ENCODE measurements at regions not wholly inside any gene's neighbourhood (a gene's known extent, or its start where the extent isn't known, plus 50 kb on each side); places are given as distances from the start of the nearest gene placed in this dataset.

GRCh38 chr5:24385617-24386016 lies 259.2 kb downstream of the CDH10 start:
- Histone ChIP-seq H3K4me2 (ENCODE audit: control insufficient read depth, insufficient read depth) (no peak overlapping the region), H2AFZ (ENCODE audit: control insufficient read depth, low read depth, low read length) (no peak overlapping the region), H3K4me3 (no peak overlapping the region), H3K4me1 (ENCODE audit: control insufficient read depth, insufficient read depth, low read length) (no peaks in the 10 kb centered on the region), H4K20me1 (ENCODE audit: control insufficient read depth, insufficient read depth) (no peaks in the 10 kb centered on the region), H3K79me2 (ENCODE audit: control insufficient read depth, insufficient read depth, low read length) (no peaks in the 10 kb centered on the region), H3K27ac (ENCODE audit: control insufficient read depth, insufficient read depth) (no peak overlapping the region), H3K27me3 (replicated peaks in 1 of 2; ENCODE audit: control insufficient read depth in 2 of 2, insufficient read depth in 2 of 2, low read length in 1 of 2) (no peaks in the 10 kb centered on the region), H3K9ac (ENCODE audit: control insufficient read depth, insufficient read depth, low read length) (no peak overlapping the region), H3K9me3 (replicated peaks; ENCODE audit: control insufficient read depth, insufficient read depth, low read length) (no peaks in the 10 kb centered on the region), H3K36me3 (ENCODE audit: control insufficient read depth in 2 of 2, insufficient read depth in 2 of 2, low read length in 1 of 2) (no peaks in the 10 kb centered on the region)
- FAIRE-seq (no peak), ATAC-seq (no peak), DNase-seq (ENCODE audit: low read depth, low spot score) (no peak)
- no TSS peak for BruUV-seq (replicated peaks)
- 100% methylated on average over 1 of the region's 1 CpG for WGBS (ENCODE audit: insufficient coverage, insufficient replicate concordance, low lambda C conversion rate, missing lambda C conversion rate)
- CTCF ChIA-PET: no interaction called here
- POLR2A ChIA-PET: no interaction called here
- intact Hi-C loops (cut with micrococcal nuclease; ENCODE audit: unreplicated experiment) (no loop called here), in situ Hi-C loops (cut with MboI) (no loop called here)
- no peak for TF ChIP-seq BMI1 (IDR thresholded peaks at IDR 0.05; ENCODE audit: borderline replicate concordance)
- no peak for TF ChIP-seq CUX1 (IDR thresholded peaks at IDR 0.05; ENCODE audit: insufficient replicate concordance, low read depth, low read length)
- TF ChIP-seq GABPA (IDR thresholded peaks at IDR 0.05; ENCODE audit: low read depth): no peak
- no peak for TF ChIP-seq BACH1 (IDR thresholded peaks at IDR 0.05; ENCODE audit: borderline replicate concordance)
- no peak for TF ChIP-seq RB1 (IDR thresholded peaks at IDR 0.05; ENCODE audit: borderline replicate concordance)
- no peak for TF ChIP-seq MEF2B (IDR thresholded peaks at IDR 0.05; ENCODE audit: partially characterized antibody, poor library complexity, severe bottlenecking)
- TF ChIP-seq SIN3A (IDR thresholded peaks at IDR 0.05; ENCODE audit: low read depth, low read length): no peak
- SMC1A ChIA-PET (ENCODE audit: uncharacterized antibody, unreplicated experiment): no interaction called here
- RAD21 ChIA-PET (ENCODE audit: unreplicated experiment): no interaction called here

All from GM12878 (cell line).